Mesothelial cell of epicardium (in vitro differentiated cells): ENCODE measurements at regions not wholly inside any gene's neighbourhood (a gene's known extent, or its start where the extent isn't known, plus 50 kb on each side); places are given as distances from the start of the nearest gene placed in this dataset.
A peak's percentile ranks its signal among the peaks of the same experiment; 100 is the strongest.
"Not testable (repeated sequence)": the region's sequence is repeated elsewhere in the genome, so short reads cannot be mapped to it uniquely, and the experiment has no call there.

Experiments
- DNase-seq, 2 experiments: peaks; one replicate each; pipeline ENCODE4 v3.0.0; 2021; ENCODE audit warnings: low spot score in 2 of 2; ENCODE audit not compliant: unreplicated experiment in 2 of 2
- H3K27ac Mint-ChIP-seq: 2 replicates; pipeline ENCODE4 v1.8.0; 2021; ENCODE audit warnings: mixed read lengths
- H3K27me3 Mint-ChIP-seq: 2 replicates; pipeline ENCODE4 v1.8.0; 2021; ENCODE audit warnings: low read depth, mixed read lengths
- H3K36me3 Mint-ChIP-seq: 2 replicates; pipeline ENCODE4 v1.8.0; 2021; ENCODE audit warnings: mixed read lengths
- H3K4me1 Mint-ChIP-seq: 2 replicates; pipeline ENCODE4 v1.8.0; 2021; ENCODE audit warnings: mixed read lengths
- H3K4me3 Mint-ChIP-seq: 2 replicates; pipeline ENCODE4 v1.8.0; 2021; ENCODE audit warnings: mild to moderate bottlenecking, moderate library complexity, mixed read lengths
- H3K9me3 Mint-ChIP-seq: 2 replicates; pipeline ENCODE4 v1.8.0; 2021; ENCODE audit warnings: mixed read lengths
- TF ChIP-seq, protein P1 (sequence below): fragments of 200-600 bp; sonication (generic); IDR thresholded peaks from one replicate; pipeline ENCODE4 v1.5.0; 2021; ENCODE audit warnings: antibody characterized with exemption; ENCODE audit not compliant: unreplicated experiment

DNA sequence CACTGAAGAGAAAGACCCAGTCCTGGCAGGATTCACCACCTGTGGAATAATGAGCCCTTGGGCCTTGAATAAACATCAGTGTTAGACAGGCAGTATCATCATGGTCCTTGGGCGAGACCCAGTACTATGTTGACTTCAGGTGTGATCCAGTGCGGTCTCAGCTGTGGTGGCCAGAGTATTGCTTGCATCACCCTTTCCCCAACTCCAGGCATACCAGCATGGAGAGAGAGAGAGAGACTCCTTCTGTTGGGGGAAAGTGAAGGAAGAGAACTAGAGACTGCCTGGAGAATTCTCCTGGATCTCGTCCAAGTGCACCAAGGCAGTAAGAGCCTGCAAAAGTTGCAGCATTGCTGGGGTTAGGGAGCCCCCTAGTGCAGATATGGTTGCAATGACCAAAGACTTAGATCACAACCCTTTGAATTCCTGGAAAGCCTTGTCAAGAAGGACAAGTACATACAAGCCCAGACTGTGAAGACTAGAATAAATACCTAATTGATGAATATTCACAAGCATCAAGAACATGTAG lies 61.1 kb upstream of the VAMP7 start:
- H3K27me3 Mint-ChIP-seq = no peaks in the 10 kb centered on the region
- peaks cover 55% of the 10 kb centered on the region for H3K9me3 Mint-ChIP-seq
- H3K36me3 Mint-ChIP-seq = peaks cover 4% of the 10 kb centered on the region
- no peak overlapping the region for H3K27ac Mint-ChIP-seq
- no peak overlapping the region for H3K4me3 Mint-ChIP-seq
- H3K4me1 Mint-ChIP-seq = no peaks in the 10 kb centered on the region
- peak in 1 of 2 experiments; percentile 42 for DNase-seq
- TF ChIP-seq, protein P1, sequence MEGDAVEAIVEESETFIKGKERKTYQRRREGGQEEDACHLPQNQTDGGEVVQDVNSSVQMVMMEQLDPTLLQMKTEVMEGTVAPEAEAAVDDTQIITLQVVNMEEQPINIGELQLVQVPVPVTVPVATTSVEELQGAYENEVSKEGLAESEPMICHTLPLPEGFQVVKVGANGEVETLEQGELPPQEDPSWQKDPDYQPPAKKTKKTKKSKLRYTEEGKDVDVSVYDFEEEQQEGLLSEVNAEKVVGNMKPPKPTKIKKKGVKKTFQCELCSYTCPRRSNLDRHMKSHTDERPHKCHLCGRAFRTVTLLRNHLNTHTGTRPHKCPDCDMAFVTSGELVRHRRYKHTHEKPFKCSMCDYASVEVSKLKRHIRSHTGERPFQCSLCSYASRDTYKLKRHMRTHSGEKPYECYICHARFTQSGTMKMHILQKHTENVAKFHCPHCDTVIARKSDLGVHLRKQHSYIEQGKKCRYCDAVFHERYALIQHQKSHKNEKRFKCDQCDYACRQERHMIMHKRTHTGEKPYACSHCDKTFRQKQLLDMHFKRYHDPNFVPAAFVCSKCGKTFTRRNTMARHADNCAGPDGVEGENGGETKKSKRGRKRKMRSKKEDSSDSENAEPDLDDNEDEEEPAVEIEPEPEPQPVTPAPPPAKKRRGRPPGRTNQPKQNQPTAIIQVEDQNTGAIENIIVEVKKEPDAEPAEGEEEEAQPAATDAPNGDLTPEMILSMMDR = peak; percentile 18

DNA sequence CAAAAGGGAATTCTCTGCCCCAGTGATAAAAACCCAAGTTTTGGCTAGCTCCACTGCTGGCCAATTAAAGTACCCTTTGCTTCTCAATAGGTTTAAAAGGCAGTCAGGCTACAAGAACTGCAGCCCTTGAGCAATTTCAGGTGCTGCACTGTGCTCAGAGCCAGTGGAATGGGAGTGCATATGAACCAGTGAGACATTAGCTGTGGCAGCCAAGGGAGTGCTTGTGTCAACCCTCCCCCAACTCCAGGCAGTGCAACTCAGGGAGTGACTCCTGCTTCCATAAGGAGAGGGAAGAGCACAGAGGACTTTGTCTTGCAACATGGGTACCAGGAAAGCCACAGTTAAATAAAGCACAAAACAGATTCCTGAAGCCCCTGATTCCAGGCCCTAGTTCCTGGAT lies 61.6 kb upstream of the VAMP7 start:
- H3K4me1 Mint-ChIP-seq = no peaks in the 10 kb centered on the region
- TF ChIP-seq, protein P1 = no peak
- H3K27ac Mint-ChIP-seq = no peak overlapping the region
- no peaks in the 10 kb centered on the region for H3K27me3 Mint-ChIP-seq
- no peak overlapping the region for H3K4me3 Mint-ChIP-seq
- no peak for DNase-seq
- H3K36me3 Mint-ChIP-seq = peaks cover 4% of the 10 kb centered on the region
- peaks cover 50% of the 10 kb centered on the region for H3K9me3 Mint-ChIP-seq

DNA sequence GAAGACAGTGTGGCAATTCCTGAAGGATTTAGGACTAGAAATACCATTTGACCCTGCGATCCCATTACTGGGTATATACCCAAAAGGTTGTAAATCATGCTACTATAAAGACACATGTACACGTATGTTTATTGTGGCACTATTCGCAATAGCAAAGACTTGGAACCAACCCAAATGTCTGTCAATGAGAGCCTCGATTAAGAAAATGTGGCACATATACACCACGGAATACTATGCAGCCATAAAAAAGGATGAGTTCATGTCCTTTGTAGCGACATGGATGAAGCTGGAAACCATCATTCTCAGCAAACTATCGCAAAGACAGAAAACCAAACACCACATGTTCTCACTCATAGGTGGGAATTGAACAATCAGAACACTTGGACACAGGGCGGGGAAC lies 66.8 kb upstream of the VAMP7 start:
- not testable (repeated sequence) for H3K27ac Mint-ChIP-seq, H3K4me1 Mint-ChIP-seq, H3K27me3 Mint-ChIP-seq, H3K36me3 Mint-ChIP-seq, H3K4me3 Mint-ChIP-seq, DNase-seq
- peaks cover 45% of the 10 kb centered on the region for H3K9me3 Mint-ChIP-seq

DNA sequence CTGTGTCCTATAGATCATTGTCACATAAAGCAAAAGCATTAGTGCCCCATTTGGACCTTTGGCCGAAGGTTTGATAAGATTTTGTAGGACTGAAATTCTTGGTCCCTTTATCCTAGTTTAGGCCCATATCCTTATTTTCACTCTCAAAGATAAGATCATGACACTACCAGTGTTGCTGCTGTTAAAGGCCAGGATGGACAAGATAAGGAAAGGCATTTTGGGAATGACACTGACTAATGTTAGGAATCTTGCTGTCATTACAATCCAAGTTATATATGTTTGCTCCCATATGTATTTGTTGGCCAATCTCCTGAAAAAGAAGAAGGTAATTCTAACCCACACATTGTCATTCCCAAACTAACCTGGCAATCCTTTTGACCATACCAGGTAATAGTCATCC lies 101.3 kb upstream of the VAMP7 start:
- Mint-ChIP-seq H3K4me3 (no peak overlapping the region), H3K4me1 (no peaks in the 10 kb centered on the region), H3K9me3 (peaks cover 28% of the 10 kb centered on the region), H3K27me3 (no peaks in the 10 kb centered on the region), H3K27ac (no peak overlapping the region), H3K36me3 (no peaks in the 10 kb centered on the region)
- TF ChIP-seq, protein P1 = no peak
- no peak for DNase-seq

DNA sequence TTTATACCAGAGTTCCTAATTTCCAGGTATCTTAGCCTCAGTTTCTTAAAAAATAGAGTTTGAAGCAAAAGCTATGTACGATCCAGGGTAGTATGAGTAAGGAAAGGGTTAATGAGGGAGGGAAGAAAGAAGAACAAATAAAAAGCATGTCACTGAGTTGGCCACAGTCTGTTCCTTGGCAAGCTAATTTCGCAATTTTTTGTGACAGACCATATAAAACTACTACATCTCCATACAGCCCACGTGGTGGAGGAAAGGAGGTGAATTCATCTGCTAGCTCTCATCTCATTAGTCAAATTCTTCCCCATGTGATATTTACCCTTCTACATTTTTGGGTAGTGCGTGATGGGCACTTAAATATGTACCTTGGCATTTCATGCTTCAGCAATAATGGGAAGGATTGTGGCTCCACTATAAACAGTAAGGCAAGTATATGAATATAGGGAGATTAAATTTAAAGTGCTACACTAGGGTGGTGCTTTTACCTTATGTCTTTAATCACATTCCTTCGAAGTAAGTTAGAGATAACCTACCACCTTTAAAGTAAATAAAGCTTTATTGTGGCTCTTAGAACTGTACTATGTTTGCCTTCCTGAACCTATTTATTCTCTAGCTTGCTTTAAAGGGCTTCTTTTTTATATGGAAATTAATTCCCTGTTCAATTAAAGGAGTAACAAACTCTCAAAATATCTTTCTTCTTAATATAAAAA lies 102.1 kb upstream of the VAMP7 start:
- TF ChIP-seq, protein P1 = no peak
- peaks cover 25% of the 10 kb centered on the region for H3K9me3 Mint-ChIP-seq
- H3K27ac Mint-ChIP-seq = no peak overlapping the region
- H3K36me3 Mint-ChIP-seq = no peaks in the 10 kb centered on the region
- no peaks in the 10 kb centered on the region for H3K27me3 Mint-ChIP-seq
- DNase-seq = no peak
- H3K4me1 Mint-ChIP-seq = no peaks in the 10 kb centered on the region
- no peak overlapping the region for H3K4me3 Mint-ChIP-seq

DNA sequence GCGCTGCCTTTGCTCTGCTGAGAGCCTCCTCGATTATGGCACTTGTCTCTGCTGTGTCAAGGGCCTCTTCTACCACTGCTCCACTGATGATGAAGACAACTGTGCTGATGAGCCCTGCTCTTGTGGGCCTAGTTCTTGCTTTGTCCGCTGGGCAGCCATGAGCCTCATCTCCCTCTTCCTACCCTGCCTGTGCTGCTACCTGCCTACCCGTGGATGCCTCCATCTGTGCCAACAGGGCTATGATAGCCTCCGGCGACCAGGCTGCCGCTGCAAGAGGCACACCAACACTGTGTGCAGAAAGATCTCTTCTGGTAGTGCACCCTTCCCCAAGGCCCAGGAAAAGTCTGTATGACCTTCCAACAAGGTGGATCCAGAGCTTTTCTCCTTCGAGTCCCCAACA lies 106.8 kb upstream of the VAMP7 start:
- Mint-ChIP-seq H3K27me3 (no peaks in the 10 kb centered on the region), H3K27ac (no peak overlapping the region), H3K36me3 (no peaks in the 10 kb centered on the region), H3K4me3 (no peak overlapping the region), H3K4me1 (peaks cover 2% of the 10 kb centered on the region), H3K9me3 (peaks cover 19% of the 10 kb centered on the region)
- no peak for DNase-seq
- TF ChIP-seq, protein P1 = no peak
